Fibroblast of mammary gland (primary cell): ENCODE measurements at regions not wholly inside any gene's neighbourhood (a gene's known extent, or its start where the extent isn't known, plus 50 kb on each side); places are given as distances from the start of the nearest gene placed in this dataset.

Source experiments
- DNase-seq: peaks from one replicate; pipeline ENCODE4 v3.0.0-alpha.2; 2010; ENCODE audit warnings: low read depth
- H3K4me3 ChIP-seq: 2 replicates; pipeline ENCODE4 v1.5.1; 2011; ENCODE audit warnings: low read depth, mild to moderate bottlenecking, low read length, moderate library complexity; ENCODE audit not compliant: control insufficient read depth
- TF ChIP-seq, protein P1 (sequence below): conservative IDR thresholded peaks from 2 replicates; pipeline ENCODE4 v1.5.1; 2011; ENCODE audit warnings: low read depth, low read length, inconsistent platforms; ENCODE audit not compliant: control insufficient read depth, insufficient read depth

GRCh38 chr13:78732445-78733017 lies 73.6 kb upstream of the OBI1 start:
- no peak overlapping the region for H3K4me3 ChIP-seq
- TF ChIP-seq, protein P1, sequence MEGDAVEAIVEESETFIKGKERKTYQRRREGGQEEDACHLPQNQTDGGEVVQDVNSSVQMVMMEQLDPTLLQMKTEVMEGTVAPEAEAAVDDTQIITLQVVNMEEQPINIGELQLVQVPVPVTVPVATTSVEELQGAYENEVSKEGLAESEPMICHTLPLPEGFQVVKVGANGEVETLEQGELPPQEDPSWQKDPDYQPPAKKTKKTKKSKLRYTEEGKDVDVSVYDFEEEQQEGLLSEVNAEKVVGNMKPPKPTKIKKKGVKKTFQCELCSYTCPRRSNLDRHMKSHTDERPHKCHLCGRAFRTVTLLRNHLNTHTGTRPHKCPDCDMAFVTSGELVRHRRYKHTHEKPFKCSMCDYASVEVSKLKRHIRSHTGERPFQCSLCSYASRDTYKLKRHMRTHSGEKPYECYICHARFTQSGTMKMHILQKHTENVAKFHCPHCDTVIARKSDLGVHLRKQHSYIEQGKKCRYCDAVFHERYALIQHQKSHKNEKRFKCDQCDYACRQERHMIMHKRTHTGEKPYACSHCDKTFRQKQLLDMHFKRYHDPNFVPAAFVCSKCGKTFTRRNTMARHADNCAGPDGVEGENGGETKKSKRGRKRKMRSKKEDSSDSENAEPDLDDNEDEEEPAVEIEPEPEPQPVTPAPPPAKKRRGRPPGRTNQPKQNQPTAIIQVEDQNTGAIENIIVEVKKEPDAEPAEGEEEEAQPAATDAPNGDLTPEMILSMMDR: no peak
- no peak for DNase-seq

- TF ChIP-seq, protein P1: no peak
- H3K4me3 ChIP-seq: no peak overlapping the region
- DNase-seq: no peak
Measured at GRCh38 chr13:78722700-78723099, 63.7 kb upstream of the OBI1 start.

GRCh38 chr13:78719367-78719766 lies 60.4 kb upstream of the OBI1 start:
- TF ChIP-seq, protein P1: no peak
- no peak for DNase-seq
- H3K4me3 ChIP-seq: no peak overlapping the region

- no peak overlapping the region for H3K4me3 ChIP-seq
- no peak for DNase-seq
- TF ChIP-seq, protein P1: no peak
Measured at GRCh38 chr13:78714717-78715116, 55.8 kb upstream of the OBI1 start.

DNA sequence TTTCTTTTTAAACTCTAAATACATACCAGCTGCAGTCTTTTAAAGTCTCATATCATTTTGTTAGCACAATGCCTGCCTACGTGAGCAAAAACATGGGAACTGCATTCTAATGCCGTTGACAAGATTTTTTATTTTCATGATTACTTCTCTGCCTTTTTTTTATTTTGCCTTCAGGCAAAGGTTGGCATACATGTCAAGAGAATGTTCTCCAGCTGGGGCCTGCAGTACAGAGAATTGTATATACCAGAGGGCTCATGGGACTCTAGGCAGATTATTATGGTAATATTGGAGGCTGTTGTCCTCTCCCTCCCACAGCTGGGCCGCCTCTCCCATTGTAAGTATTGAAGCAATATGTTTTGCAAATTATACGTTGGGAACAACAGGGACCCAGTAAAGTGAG lies 53.9 kb upstream of the OBI1 start:
- TF ChIP-seq, protein P1: no peak
- no peak for DNase-seq
- no peak overlapping the region for H3K4me3 ChIP-seq

DNA sequence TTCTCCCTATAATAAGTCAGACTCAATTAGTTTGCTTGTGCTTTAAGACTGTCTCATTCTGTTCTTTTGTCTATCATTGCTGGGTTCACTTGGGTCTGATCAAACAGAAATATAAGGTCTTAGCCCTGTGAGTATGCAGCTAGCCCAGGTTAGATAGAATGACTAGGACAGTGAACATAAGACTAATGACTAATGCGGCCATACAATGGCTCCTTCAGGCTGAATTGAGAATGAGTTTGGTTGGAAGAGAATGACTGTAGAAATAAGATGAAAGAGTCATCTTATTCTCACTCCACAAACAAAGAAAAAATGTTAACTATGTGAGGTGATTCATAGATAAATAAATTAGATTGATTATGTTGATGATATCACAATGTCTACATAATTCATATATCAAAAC lies 50.1 kb upstream of the OBI1 start:
- TF ChIP-seq, protein P1: no peak
- no peak overlapping the region for H3K4me3 ChIP-seq
- DNase-seq: no peak
